HG02642 (cell line): ENCODE measurements at regions not wholly inside any gene's neighbourhood (a gene's known extent, or its start where the extent isn't known, plus 50 kb on each side); places are given as distances from the start of the nearest gene placed in this dataset.
A peak's percentile ranks its signal among the peaks of the same experiment; 100 is the strongest.

Source experiments
- ATAC-seq: cut with Tn5 transposase; IDR thresholded peaks from one replicate; pipeline ENCODE4 v1.9.1; 2021; ENCODE audit warnings: mild to moderate bottlenecking; ENCODE audit not compliant: unreplicated experiment, poor library complexity

- ATAC-seq = no peak
These were observed 140.6 kb upstream of the RBMY1B start for GRCh38 chrY:21370494-21370893.

GRCh38 chrY:21394116-21394515 lies 117.0 kb upstream of the RBMY1B start:
- ATAC-seq = peak; percentile 47

- ATAC-seq = no peak
These were observed 88.9 kb upstream of the RBMY1B start for GRCh38 chrY:21422221-21422620.

- ATAC-seq = no peak
These were observed 70.6 kb upstream of the RBMY1B start for GRCh38 chrY:21440536-21440935.

GRCh38 chrY:21453644-21454043 lies 57.5 kb upstream of the RBMY1B start:
- ATAC-seq = no peak

GRCh38 chrY:21454133-21454532 lies 57.0 kb upstream of the RBMY1B start:
- ATAC-seq = no peak

GRCh38 chrY:21459648-21460047 lies 51.5 kb upstream of the RBMY1B start:
- ATAC-seq = no peak
